ENCODE measurements at regions not wholly inside any gene's neighbourhood (a gene's known extent, or its start where the extent isn't known, plus 50 kb on each side); places are given as distances from the start of the nearest gene placed in this dataset.

- ATAC-seq (ENCODE audit: low read depth) (no peak), DNase-seq (no peak)
- peaks cover under 1% of the 10 kb centered on the region for H3K9me3 Mint-ChIP-seq (ENCODE audit: insufficient read depth)
- Histone ChIP-seq H3K4me1 (ENCODE audit: control insufficient read depth in 2 of 2, insufficient read depth in 2 of 2, low read length in 2 of 2) (no peaks in the 10 kb centered on the region), H3K4me2 (replicated peaks; ENCODE audit: low read depth, low read length, poor library complexity, severe bottlenecking) (no peak overlapping the region), H3K79me2 (ENCODE audit: control insufficient read depth, insufficient read depth, low read length) (no peaks in the 10 kb centered on the region), H4K20me1 (ENCODE audit: control insufficient read depth, insufficient read depth, low read length, poor library complexity, severe bottlenecking) (no peaks in the 10 kb centered on the region), H3K27me3 (replicated peaks in 1 of 4; ENCODE audit: control extremely low read depth in 1 of 4, control insufficient read depth in 3 of 4, insufficient read depth in 4 of 4, low read length in 3 of 4) (no peaks in the 10 kb centered on the region), H2AFZ (ENCODE audit: insufficient read depth, low read depth, low read length, poor library complexity, severe bottlenecking) (no peak overlapping the region), H3K9ac (ENCODE audit: low read length) (no peak overlapping the region), H3K36me3 (replicated peaks in 1 of 2; ENCODE audit: control extremely low read depth in 1 of 2, control insufficient read depth in 1 of 2, extremely low read depth in 1 of 2, insufficient read depth in 2 of 2, low read length in 1 of 2) (no peaks in the 10 kb centered on the region), H3K27ac (ENCODE audit: low read length in 2 of 2) (no peak overlapping the region), H3K4me3 (ENCODE audit: control extremely low read depth in 1 of 5, extremely low read depth in 1 of 5, insufficient read depth in 1 of 5, low read depth in 2 of 5, low read length in 4 of 5) (no peak overlapping the region), H3K9me3 (ENCODE audit: control extremely low read depth in 1 of 3, control insufficient read depth in 2 of 3, insufficient read depth in 1 of 3, low read length in 2 of 3) (peaks cover 0 to 4% (median 3%) of the 10 kb centered on the region in 3 donors)
- intact Hi-C loops (cut with micrococcal nuclease), result no loop called here
- no peaks in the 10 kb centered on the region for H3K4me1 Mint-ChIP-seq
- H3K4me3 Mint-ChIP-seq, result no peak overlapping the region
- no peaks in the 10 kb centered on the region for H3K27me3 Mint-ChIP-seq
- ChIA-PET POLR2A (no interaction called here), CTCF (no interaction called here)
- no peak overlapping the region for H3K27ac Mint-ChIP-seq
- TF ChIP-seq CTCF (IDR thresholded peaks at IDR 0.05) (no peak), EZH2 (IDR thresholded peaks at IDR 0.05; ENCODE audit: borderline replicate concordance, insufficient read depth, low read depth, low read length, poor library complexity, severe bottlenecking) (no peak)
- WGBS (ENCODE audit: insufficient coverage), result no CpG with 5 or more reads among the region's 1 CpG
These were observed 1434.7 kb downstream of the SLITRK1 start for GRCh38 chr13:82447416-82448077.

- intact Hi-C loops (cut with micrococcal nuclease), result no loop called here
- H3K79me2 ChIP-seq (ENCODE audit: control insufficient read depth, insufficient read depth, low read length), result no peaks in the 10 kb centered on the region
- H3K27me3 Mint-ChIP-seq, result no peaks in the 10 kb centered on the region
- TF ChIP-seq CTCF (IDR thresholded peaks at IDR 0.05), result no peak
- TF ChIP-seq EZH2 (IDR thresholded peaks at IDR 0.05; ENCODE audit: borderline replicate concordance, insufficient read depth, low read depth, low read length, poor library complexity, severe bottlenecking), result no peak
- no peaks in the 10 kb centered on the region for H4K20me1 ChIP-seq (ENCODE audit: control insufficient read depth, insufficient read depth, low read length, poor library complexity, severe bottlenecking)
- H3K9me3 Mint-ChIP-seq (ENCODE audit: insufficient read depth), result peaks cover 8% of the 10 kb centered on the region
- H3K4me1 ChIP-seq (ENCODE audit: control insufficient read depth in 2 of 2, insufficient read depth in 2 of 2, low read length in 2 of 2), result no peaks in the 10 kb centered on the region
- no peaks in the 10 kb centered on the region for H3K36me3 ChIP-seq (replicated peaks in 1 of 2; ENCODE audit: control extremely low read depth in 1 of 2, control insufficient read depth in 1 of 2, extremely low read depth in 1 of 2, insufficient read depth in 2 of 2, low read length in 1 of 2)
- no peak overlapping the region for H2AFZ ChIP-seq (ENCODE audit: insufficient read depth, low read depth, low read length, poor library complexity, severe bottlenecking)
- H3K4me2 ChIP-seq (replicated peaks; ENCODE audit: low read depth, low read length, poor library complexity, severe bottlenecking), result no peak overlapping the region
- no CpG with 5 or more reads among the region's 1 CpG for WGBS (ENCODE audit: insufficient coverage)
- H3K4me3 Mint-ChIP-seq, result no peak overlapping the region
- CTCF ChIA-PET, result no interaction called here
- ATAC-seq (ENCODE audit: low read depth), result no peak
- no peak for DNase-seq
- peaks cover 0 to 8% (median 4%) of the 10 kb centered on the region in 3 donors for H3K9me3 ChIP-seq (ENCODE audit: control extremely low read depth in 1 of 3, control insufficient read depth in 2 of 3, insufficient read depth in 1 of 3, low read length in 2 of 3)
- H3K27ac Mint-ChIP-seq, result no peak overlapping the region
- no peak overlapping the region for H3K9ac ChIP-seq (ENCODE audit: low read length)
- no peaks in the 10 kb centered on the region for H3K4me1 Mint-ChIP-seq
- H3K27ac ChIP-seq (ENCODE audit: low read length in 2 of 2), result no peak overlapping the region
- H3K4me3 ChIP-seq (ENCODE audit: control extremely low read depth in 1 of 5, extremely low read depth in 1 of 5, insufficient read depth in 1 of 5, low read depth in 2 of 5, low read length in 4 of 5), result no peak overlapping the region
- H3K27me3 ChIP-seq (replicated peaks in 1 of 4; ENCODE audit: control extremely low read depth in 1 of 4, control insufficient read depth in 3 of 4, insufficient read depth in 4 of 4, low read length in 3 of 4), result no peaks in the 10 kb centered on the region
- POLR2A ChIA-PET, result no interaction called here
These were observed 1442.9 kb downstream of the SLITRK1 start for GRCh38 chr13:82439159-82439904.
